Glutamatergic neuron (in vitro differentiated cells): ENCODE measurements at regions not wholly inside any gene's neighbourhood (a gene's known extent, or its start where the extent isn't known, plus 50 kb on each side); places are given as distances from the start of the nearest gene placed in this dataset.
"Not testable (repeated sequence)": the region's sequence is repeated elsewhere in the genome, so short reads cannot be mapped to it uniquely, and the experiment has no call there.

Experiments
- DNase-seq: peaks from one replicate; pipeline ENCODE4 v3.0.0; 2022
- H3K27ac Mint-ChIP-seq: one replicate; pipeline ENCODE4 v1.8.0; 2020; ENCODE audit warnings: mild to moderate bottlenecking, mixed read lengths, inconsistent platforms; ENCODE audit not compliant: unreplicated experiment
- H3K27me3 Mint-ChIP-seq: one replicate; pipeline ENCODE4 v1.8.0; 2020; ENCODE audit warnings: mild to moderate bottlenecking, moderate library complexity, mixed read lengths, inconsistent platforms; ENCODE audit not compliant: unreplicated experiment
- H3K36me3 Mint-ChIP-seq: one replicate; pipeline ENCODE4 v1.8.0; 2020; ENCODE audit warnings: mild to moderate bottlenecking, mixed read lengths, inconsistent platforms; ENCODE audit not compliant: unreplicated experiment
- H3K4me1 Mint-ChIP-seq: one replicate; pipeline ENCODE4 v1.8.0; 2020; ENCODE audit warnings: mild to moderate bottlenecking, low read depth, mixed read lengths, inconsistent platforms; ENCODE audit not compliant: unreplicated experiment
- H3K4me3 Mint-ChIP-seq: one replicate; pipeline ENCODE4 v1.8.0; 2020; ENCODE audit warnings: mild to moderate bottlenecking, mixed read lengths, inconsistent platforms; ENCODE audit not compliant: unreplicated experiment
- H3K9me3 Mint-ChIP-seq: one replicate; pipeline ENCODE4 v1.8.0; 2020; ENCODE audit warnings: mild to moderate bottlenecking, moderate library complexity, mixed read lengths, inconsistent platforms; ENCODE audit not compliant: unreplicated experiment
- TF ChIP-seq, protein P1 (sequence below): fragments of 200-600 bp; sonication (generic); IDR thresholded peaks from one replicate; pipeline ENCODE4 v1.5.0; 2021; ENCODE audit not compliant: partially characterized antibody, unreplicated experiment

- not testable (repeated sequence) for H3K27ac Mint-ChIP-seq, H3K4me3 Mint-ChIP-seq, H3K27me3 Mint-ChIP-seq, H3K36me3 Mint-ChIP-seq, H3K4me1 Mint-ChIP-seq, H3K9me3 Mint-ChIP-seq, DNase-seq
These were observed 194.6 kb upstream of the WSB1 start for GRCh38 chr17:27099266-27099665.

- not testable (repeated sequence) for H3K27ac Mint-ChIP-seq, H3K9me3 Mint-ChIP-seq, H3K4me3 Mint-ChIP-seq, DNase-seq, H3K4me1 Mint-ChIP-seq, H3K27me3 Mint-ChIP-seq, H3K36me3 Mint-ChIP-seq
These were observed 189.2 kb upstream of the WSB1 start for GRCh38 chr17:27104605-27105221.

DNA sequence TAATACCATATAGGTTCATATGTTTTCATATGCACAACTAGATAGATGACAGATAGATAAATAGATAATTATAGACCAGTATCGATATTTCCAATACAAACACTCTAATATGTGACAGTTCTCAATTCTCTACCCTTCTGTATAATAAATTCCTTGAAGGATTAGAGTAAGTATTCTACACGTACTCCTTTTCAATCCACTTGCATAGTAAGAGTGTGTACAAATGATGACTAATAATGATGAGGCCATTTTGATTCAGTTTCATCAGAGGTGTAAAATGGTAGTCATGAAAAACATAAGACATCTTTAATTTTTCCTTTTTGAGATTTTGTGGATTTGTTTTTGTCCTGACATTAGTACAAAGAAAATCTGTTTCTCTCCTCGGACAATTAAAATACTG lies 188.3 kb upstream of the WSB1 start:
- H3K9me3 Mint-ChIP-seq, result peaks cover 3% of the 10 kb centered on the region
- H3K27ac Mint-ChIP-seq, result no peak overlapping the region
- H3K27me3 Mint-ChIP-seq, result no peaks in the 10 kb centered on the region
- no peaks in the 10 kb centered on the region for H3K4me1 Mint-ChIP-seq
- DNase-seq, result no peak
- no peak overlapping the region for H3K4me3 Mint-ChIP-seq
- TF ChIP-seq, protein P1, sequence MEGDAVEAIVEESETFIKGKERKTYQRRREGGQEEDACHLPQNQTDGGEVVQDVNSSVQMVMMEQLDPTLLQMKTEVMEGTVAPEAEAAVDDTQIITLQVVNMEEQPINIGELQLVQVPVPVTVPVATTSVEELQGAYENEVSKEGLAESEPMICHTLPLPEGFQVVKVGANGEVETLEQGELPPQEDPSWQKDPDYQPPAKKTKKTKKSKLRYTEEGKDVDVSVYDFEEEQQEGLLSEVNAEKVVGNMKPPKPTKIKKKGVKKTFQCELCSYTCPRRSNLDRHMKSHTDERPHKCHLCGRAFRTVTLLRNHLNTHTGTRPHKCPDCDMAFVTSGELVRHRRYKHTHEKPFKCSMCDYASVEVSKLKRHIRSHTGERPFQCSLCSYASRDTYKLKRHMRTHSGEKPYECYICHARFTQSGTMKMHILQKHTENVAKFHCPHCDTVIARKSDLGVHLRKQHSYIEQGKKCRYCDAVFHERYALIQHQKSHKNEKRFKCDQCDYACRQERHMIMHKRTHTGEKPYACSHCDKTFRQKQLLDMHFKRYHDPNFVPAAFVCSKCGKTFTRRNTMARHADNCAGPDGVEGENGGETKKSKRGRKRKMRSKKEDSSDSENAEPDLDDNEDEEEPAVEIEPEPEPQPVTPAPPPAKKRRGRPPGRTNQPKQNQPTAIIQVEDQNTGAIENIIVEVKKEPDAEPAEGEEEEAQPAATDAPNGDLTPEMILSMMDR, result no peak
- no peaks in the 10 kb centered on the region for H3K36me3 Mint-ChIP-seq

GRCh38 chr17:27106347-27106981 lies 187.4 kb upstream of the WSB1 start:
- Mint-ChIP-seq H3K36me3 (no peaks in the 10 kb centered on the region), H3K9me3 (peaks cover 3% of the 10 kb centered on the region), H3K27me3 (no peaks in the 10 kb centered on the region), H3K27ac (no peak overlapping the region), H3K4me1 (no peaks in the 10 kb centered on the region), H3K4me3 (no peak overlapping the region)
- no peak for DNase-seq
- TF ChIP-seq, protein P1, result no peak

DNA sequence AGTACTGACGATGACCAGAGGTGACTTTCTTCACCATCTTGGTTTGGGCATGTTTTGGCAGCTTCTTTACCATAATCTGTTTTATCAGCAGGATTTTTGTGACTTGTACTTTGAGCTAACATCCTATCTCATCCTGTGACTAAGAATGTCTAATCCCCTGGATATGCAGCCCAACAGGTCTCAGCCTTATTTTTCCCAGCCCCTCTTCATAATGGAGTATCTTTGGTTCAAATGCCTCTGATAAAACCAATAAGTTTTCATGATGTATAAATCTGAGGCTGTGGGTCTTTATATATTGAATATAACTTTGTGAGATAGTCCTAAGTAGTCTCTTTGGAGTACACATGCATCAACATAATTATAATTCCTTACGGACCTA lies 186.9 kb upstream of the WSB1 start:
- Mint-ChIP-seq H3K36me3 (no peaks in the 10 kb centered on the region), H3K27me3 (no peaks in the 10 kb centered on the region), H3K4me1 (no peaks in the 10 kb centered on the region), H3K9me3 (peaks cover 4% of the 10 kb centered on the region), H3K4me3 (no peak overlapping the region), H3K27ac (no peak overlapping the region)
- no peak for DNase-seq
- TF ChIP-seq, protein P1, result no peak

GRCh38 chr17:27107386-27108328 lies 186.3 kb upstream of the WSB1 start:
- not testable (repeated sequence) for DNase-seq, H3K27me3 Mint-ChIP-seq, H3K36me3 Mint-ChIP-seq, H3K27ac Mint-ChIP-seq, H3K4me3 Mint-ChIP-seq, H3K4me1 Mint-ChIP-seq, H3K9me3 Mint-ChIP-seq
